ENCODE measurements at regions not wholly inside any gene's neighbourhood (a gene's known extent, or its start where the extent isn't known, plus 50 kb on each side); places are given as distances from the start of the nearest gene placed in this dataset.
A peak's percentile ranks its signal among the peaks of the same experiment; 100 is the strongest.

GRCh38 chrX:81875800-81876199 is 673.9 kb downstream of the SH3BGRL start:
- no peak overlapping the region for H2AFZ ChIP-seq (ENCODE audit: low read depth, low read length)
- no peaks in the 10 kb centered on the region for H3K27me3 ChIP-seq (ENCODE audit: low read depth, low read length)
- no peaks in the 10 kb centered on the region for H3K4me1 ChIP-seq (ENCODE audit: low read length)
- H3K9me3 ChIP-seq (ENCODE audit: insufficient read depth, low read length), result no peaks in the 10 kb centered on the region
- H3K9ac ChIP-seq (ENCODE audit: low read length), result no peak overlapping the region
- no peak overlapping the region for H3K27ac ChIP-seq (ENCODE audit: low read length)
- H4K20me1 ChIP-seq (ENCODE audit: insufficient read depth, low read length), result no peaks in the 10 kb centered on the region
- TF ChIP-seq, protein P1, sequence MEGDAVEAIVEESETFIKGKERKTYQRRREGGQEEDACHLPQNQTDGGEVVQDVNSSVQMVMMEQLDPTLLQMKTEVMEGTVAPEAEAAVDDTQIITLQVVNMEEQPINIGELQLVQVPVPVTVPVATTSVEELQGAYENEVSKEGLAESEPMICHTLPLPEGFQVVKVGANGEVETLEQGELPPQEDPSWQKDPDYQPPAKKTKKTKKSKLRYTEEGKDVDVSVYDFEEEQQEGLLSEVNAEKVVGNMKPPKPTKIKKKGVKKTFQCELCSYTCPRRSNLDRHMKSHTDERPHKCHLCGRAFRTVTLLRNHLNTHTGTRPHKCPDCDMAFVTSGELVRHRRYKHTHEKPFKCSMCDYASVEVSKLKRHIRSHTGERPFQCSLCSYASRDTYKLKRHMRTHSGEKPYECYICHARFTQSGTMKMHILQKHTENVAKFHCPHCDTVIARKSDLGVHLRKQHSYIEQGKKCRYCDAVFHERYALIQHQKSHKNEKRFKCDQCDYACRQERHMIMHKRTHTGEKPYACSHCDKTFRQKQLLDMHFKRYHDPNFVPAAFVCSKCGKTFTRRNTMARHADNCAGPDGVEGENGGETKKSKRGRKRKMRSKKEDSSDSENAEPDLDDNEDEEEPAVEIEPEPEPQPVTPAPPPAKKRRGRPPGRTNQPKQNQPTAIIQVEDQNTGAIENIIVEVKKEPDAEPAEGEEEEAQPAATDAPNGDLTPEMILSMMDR (IDR thresholded peaks at IDR 0.05; ENCODE audit: low read depth, low read length), result no peak
- no peak for TF ChIP-seq EZH2phosphoT487 (IDR thresholded peaks at IDR 0.05; ENCODE audit: low read depth)
- no peak overlapping the region for H3K4me2 ChIP-seq (ENCODE audit: low read length)
- no peak overlapping the region for H3K4me3 ChIP-seq (ENCODE audit: low read length)
- H3K79me2 ChIP-seq (ENCODE audit: low read length), result no peaks in the 10 kb centered on the region
- H3K36me3 ChIP-seq (replicated peaks; ENCODE audit: low read depth, low read length), result no peaks in the 10 kb centered on the region

DNA sequence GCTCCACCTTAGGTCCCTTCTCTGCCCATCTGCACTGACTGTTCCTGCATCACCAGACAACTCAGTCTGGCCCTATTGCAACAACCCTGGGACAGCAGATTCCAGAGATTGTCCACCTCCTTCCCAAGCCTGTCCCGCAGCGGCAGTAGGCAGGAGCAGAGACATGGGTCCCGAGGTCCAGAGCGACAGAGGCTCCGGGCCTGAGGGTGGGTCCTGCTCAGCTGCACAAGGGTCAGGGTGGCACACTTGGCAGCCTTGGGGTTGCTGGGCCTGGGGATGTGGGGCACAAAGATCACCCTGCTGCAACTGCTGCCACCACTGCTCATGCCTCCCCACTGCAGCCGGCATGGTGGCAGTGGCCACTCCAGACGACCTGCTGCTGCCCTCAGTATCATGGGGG is 674.5 kb downstream of the SH3BGRL start:
- TF ChIP-seq EZH2phosphoT487 (IDR thresholded peaks at IDR 0.05; ENCODE audit: low read depth), result no peak
- TF ChIP-seq, protein P1 (IDR thresholded peaks at IDR 0.05; ENCODE audit: low read depth, low read length), result no peak
- H3K4me1 ChIP-seq (ENCODE audit: low read length), result no peaks in the 10 kb centered on the region
- no peaks in the 10 kb centered on the region for H3K79me2 ChIP-seq (ENCODE audit: low read length)
- no peaks in the 10 kb centered on the region for H3K36me3 ChIP-seq (replicated peaks; ENCODE audit: low read depth, low read length)
- H3K4me3 ChIP-seq (ENCODE audit: low read length), result no peak overlapping the region
- H2AFZ ChIP-seq (ENCODE audit: low read depth, low read length), result no peak overlapping the region
- no peaks in the 10 kb centered on the region for H4K20me1 ChIP-seq (ENCODE audit: insufficient read depth, low read length)
- no peak overlapping the region for H3K4me2 ChIP-seq (ENCODE audit: low read length)
- no peaks in the 10 kb centered on the region for H3K27me3 ChIP-seq (ENCODE audit: low read depth, low read length)
- no peak overlapping the region for H3K9ac ChIP-seq (ENCODE audit: low read length)
- H3K27ac ChIP-seq (ENCODE audit: low read length), result no peak overlapping the region
- no peaks in the 10 kb centered on the region for H3K9me3 ChIP-seq (ENCODE audit: insufficient read depth, low read length)

DNA sequence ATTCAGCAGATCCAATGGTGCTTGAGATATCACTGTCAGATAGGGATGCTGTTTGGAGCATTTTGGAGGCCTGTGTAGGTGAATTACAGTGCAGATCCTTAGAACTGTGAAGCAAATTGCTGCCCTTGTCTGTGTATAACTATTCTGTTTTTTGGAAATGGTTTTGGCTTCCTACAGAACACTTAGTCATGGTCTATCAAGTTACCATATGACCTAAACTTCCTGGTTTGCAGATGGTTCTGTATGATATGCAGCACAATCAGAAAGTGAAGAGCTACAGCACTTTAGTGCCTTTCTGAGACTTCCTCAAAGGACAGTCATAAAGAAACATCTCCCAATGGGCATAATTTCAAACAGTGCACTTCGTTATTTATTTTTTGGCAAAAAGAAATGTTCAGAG is 688.6 kb downstream of the SH3BGRL start:
- Histone ChIP-seq H3K4me3 (ENCODE audit: low read length) (no peak overlapping the region), H3K27me3 (ENCODE audit: low read depth, low read length) (no peaks in the 10 kb centered on the region)

GRCh38 chrX:81900522-81900921 is 698.6 kb downstream of the SH3BGRL start:
- Histone ChIP-seq H3K27ac (ENCODE audit: low read length) (no peak overlapping the region), H3K4me3 (ENCODE audit: low read length) (no peak overlapping the region), H3K27me3 (ENCODE audit: low read depth, low read length) (no peaks in the 10 kb centered on the region), H3K4me1 (ENCODE audit: low read length) (peaks cover 14% of the 10 kb centered on the region), H3K4me2 (ENCODE audit: low read length) (no peak overlapping the region), H4K20me1 (ENCODE audit: insufficient read depth, low read length) (no peaks in the 10 kb centered on the region), H3K36me3 (replicated peaks; ENCODE audit: low read depth, low read length) (no peaks in the 10 kb centered on the region), H3K79me2 (ENCODE audit: low read length) (no peaks in the 10 kb centered on the region), H2AFZ (ENCODE audit: low read depth, low read length) (no peak overlapping the region), H3K9ac (ENCODE audit: low read length) (no peak overlapping the region), H3K9me3 (ENCODE audit: insufficient read depth, low read length) (no peaks in the 10 kb centered on the region)
- no peak for TF ChIP-seq EZH2phosphoT487 (IDR thresholded peaks at IDR 0.05; ENCODE audit: low read depth)
- TF ChIP-seq, protein P1 (IDR thresholded peaks at IDR 0.05; ENCODE audit: low read depth, low read length), result no peak

More for the DNA sequence above, 688.6 kb downstream of the SH3BGRL start:
- no peak overlapping the region for H2AFZ ChIP-seq (ENCODE audit: low read depth, low read length)
- H3K36me3 ChIP-seq (replicated peaks; ENCODE audit: low read depth, low read length), result no peaks in the 10 kb centered on the region
- no peaks in the 10 kb centered on the region for H3K9me3 ChIP-seq (ENCODE audit: insufficient read depth, low read length)
- no peaks in the 10 kb centered on the region for H4K20me1 ChIP-seq (ENCODE audit: insufficient read depth, low read length)
- no peak overlapping the region for H3K9ac ChIP-seq (ENCODE audit: low read length)
- peak overlapping the region; percentile 30; the same call in 1 of the 2 replicates for H3K27ac ChIP-seq (ENCODE audit: low read length)
- no peaks in the 10 kb centered on the region for H3K79me2 ChIP-seq (ENCODE audit: low read length)
- H3K4me2 ChIP-seq (ENCODE audit: low read length), result peak overlapping the region; percentile 44
- H3K4me1 ChIP-seq (ENCODE audit: low read length), result peaks cover 19% of the 10 kb centered on the region
- no peak for TF ChIP-seq EZH2phosphoT487 (IDR thresholded peaks at IDR 0.05; ENCODE audit: low read depth)
- TF ChIP-seq, protein P1 (IDR thresholded peaks at IDR 0.05; ENCODE audit: low read depth, low read length), result no peak

Data from OCI-LY3 (cell line).